ENCODE measurements at regions not wholly inside any gene's neighbourhood (a gene's known extent, or its start where the extent isn't known, plus 50 kb on each side); places are given as distances from the start of the nearest gene placed in this dataset.

GRCh38 chr20:61134296-61135030 lies 117.6 kb upstream of the CDH4 start:
- H3K27me3 ChIP-seq (ENCODE audit: insufficient read depth, poor library complexity, severe bottlenecking): peaks cover 3% of the 10 kb centered on the region
- H3K4me3 ChIP-seq (replicated peaks; ENCODE audit: insufficient read depth, low read length): no peak overlapping the region
- TF ChIP-seq SPI1 (IDR thresholded peaks at IDR 0.05; ENCODE audit: borderline replicate concordance, low read depth) (no peak), POLR2AphosphoS5 (IDR thresholded peaks at IDR 0.05; ENCODE audit: low read depth) (no peak), CTCF (IDR thresholded peaks at IDR 0.05; ENCODE audit: insufficient read depth, low read length) (no peak), GABPA (IDR thresholded peaks at IDR 0.05; ENCODE audit: low read depth) (no peak)
- TF ChIP-seq, protein P1, sequence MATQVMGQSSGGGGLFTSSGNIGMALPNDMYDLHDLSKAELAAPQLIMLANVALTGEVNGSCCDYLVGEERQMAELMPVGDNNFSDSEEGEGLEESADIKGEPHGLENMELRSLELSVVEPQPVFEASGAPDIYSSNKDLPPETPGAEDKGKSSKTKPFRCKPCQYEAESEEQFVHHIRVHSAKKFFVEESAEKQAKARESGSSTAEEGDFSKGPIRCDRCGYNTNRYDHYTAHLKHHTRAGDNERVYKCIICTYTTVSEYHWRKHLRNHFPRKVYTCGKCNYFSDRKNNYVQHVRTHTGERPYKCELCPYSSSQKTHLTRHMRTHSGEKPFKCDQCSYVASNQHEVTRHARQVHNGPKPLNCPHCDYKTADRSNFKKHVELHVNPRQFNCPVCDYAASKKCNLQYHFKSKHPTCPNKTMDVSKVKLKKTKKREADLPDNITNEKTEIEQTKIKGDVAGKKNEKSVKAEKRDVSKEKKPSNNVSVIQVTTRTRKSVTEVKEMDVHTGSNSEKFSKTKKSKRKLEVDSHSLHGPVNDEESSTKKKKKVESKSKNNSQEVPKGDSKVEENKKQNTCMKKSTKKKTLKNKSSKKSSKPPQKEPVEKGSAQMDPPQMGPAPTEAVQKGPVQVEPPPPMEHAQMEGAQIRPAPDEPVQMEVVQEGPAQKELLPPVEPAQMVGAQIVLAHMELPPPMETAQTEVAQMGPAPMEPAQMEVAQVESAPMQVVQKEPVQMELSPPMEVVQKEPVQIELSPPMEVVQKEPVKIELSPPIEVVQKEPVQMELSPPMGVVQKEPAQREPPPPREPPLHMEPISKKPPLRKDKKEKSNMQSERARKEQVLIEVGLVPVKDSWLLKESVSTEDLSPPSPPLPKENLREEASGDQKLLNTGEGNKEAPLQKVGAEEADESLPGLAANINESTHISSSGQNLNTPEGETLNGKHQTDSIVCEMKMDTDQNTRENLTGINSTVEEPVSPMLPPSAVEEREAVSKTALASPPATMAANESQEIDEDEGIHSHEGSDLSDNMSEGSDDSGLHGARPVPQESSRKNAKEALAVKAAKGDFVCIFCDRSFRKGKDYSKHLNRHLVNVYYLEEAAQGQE (IDR thresholded peaks at IDR 0.05; ENCODE audit: insufficient replicate concordance, low read depth): no peak
- no peak overlapping the region for H3K27ac ChIP-seq (replicated peaks)
- DNase-seq (ENCODE audit: low read depth in 1 of 2, low spot score in 1 of 2): no peak

GRCh38 chr20:61135266-61135665 lies 116.8 kb upstream of the CDH4 start:
- H3K27ac ChIP-seq (replicated peaks): no peak overlapping the region
- no peak for DNase-seq (ENCODE audit: low read depth in 1 of 2, low spot score in 1 of 2)
- no peaks in the 10 kb centered on the region for H3K27me3 ChIP-seq (ENCODE audit: insufficient read depth, poor library complexity, severe bottlenecking)
- no peak overlapping the region for H3K4me3 ChIP-seq (replicated peaks; ENCODE audit: insufficient read depth, low read length)
- no peak for TF ChIP-seq POLR2AphosphoS5 (IDR thresholded peaks at IDR 0.05; ENCODE audit: low read depth)
- no peak for TF ChIP-seq CTCF (IDR thresholded peaks at IDR 0.05; ENCODE audit: insufficient read depth, low read length)
- no peak for TF ChIP-seq SPI1 (IDR thresholded peaks at IDR 0.05; ENCODE audit: borderline replicate concordance, low read depth)
- no peak for TF ChIP-seq GABPA (IDR thresholded peaks at IDR 0.05; ENCODE audit: low read depth)
- TF ChIP-seq, protein P1 (IDR thresholded peaks at IDR 0.05; ENCODE audit: insufficient replicate concordance, low read depth): no peak

DNA sequence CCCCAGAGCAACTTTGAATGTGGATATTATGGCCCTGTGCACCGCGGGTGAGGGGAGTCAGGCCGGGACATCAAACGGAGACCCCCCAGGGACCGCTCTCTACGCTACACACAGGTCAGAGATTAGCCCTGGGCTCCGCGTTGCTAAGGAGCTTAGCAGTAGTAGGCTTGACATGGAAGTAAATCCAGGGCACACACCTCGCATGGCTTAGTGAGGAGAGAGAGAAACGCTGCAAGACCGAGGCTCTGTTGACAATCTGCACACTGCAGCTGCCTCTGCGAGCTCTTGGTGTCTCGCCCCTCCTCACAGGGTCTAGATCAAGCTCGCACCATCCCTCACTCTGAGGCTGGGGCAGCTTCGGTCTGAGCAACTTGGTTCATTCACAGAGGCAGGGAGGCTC lies 116.1 kb upstream of the CDH4 start:
- Histone ChIP-seq H3K27me3 (ENCODE audit: insufficient read depth, poor library complexity, severe bottlenecking) (no peaks in the 10 kb centered on the region), H3K4me3 (replicated peaks; ENCODE audit: insufficient read depth, low read length) (no peak overlapping the region), H3K27ac (replicated peaks) (no peak overlapping the region)
- TF ChIP-seq GABPA (IDR thresholded peaks at IDR 0.05; ENCODE audit: low read depth): no peak
- TF ChIP-seq POLR2AphosphoS5 (IDR thresholded peaks at IDR 0.05; ENCODE audit: low read depth): no peak
- no peak for TF ChIP-seq SPI1 (IDR thresholded peaks at IDR 0.05; ENCODE audit: borderline replicate concordance, low read depth)
- TF ChIP-seq, protein P1 (IDR thresholded peaks at IDR 0.05; ENCODE audit: insufficient replicate concordance, low read depth): no peak
- TF ChIP-seq CTCF (IDR thresholded peaks at IDR 0.05; ENCODE audit: insufficient read depth, low read length): no peak
- no peak for DNase-seq (ENCODE audit: low read depth in 1 of 2, low spot score in 1 of 2)

Measured in HL-60 (cell line).